HepG2 (cell line): ENCODE measurements at regions not wholly inside any gene's neighbourhood (a gene's known extent, or its start where the extent isn't known, plus 50 kb on each side); places are given as distances from the start of the nearest gene placed in this dataset.

ENCODE experiments used
- ATAC-seq: fragments of 200-7000 bp; cut with Tn5 transposase; 3 replicates; pipeline ENCODE4 v1.9.1; 2020; ENCODE audit warnings: mild to moderate bottlenecking, moderate library complexity
- BruUV-seq: library from RNA; stranded (reverse); fragments of 400-500 nt; replicated peaks from 2 replicates; lab custom pipeline; 2021; lab: Mats Ljungman, UMichigan
- CTCF ChIA-PET: fragments of 300-600 bp; formaldehyde crosslinking; extraction: SDS; loops from one replicate; lab custom pipeline; 2021; ENCODE audit warnings: low total read pairs, inconsistent platforms, low intra/inter-chr PET ratio; lab: Yijun Ruan, JAX
- POLR2A ChIA-PET: fragments of 350-600 bp; sonication (Branson Sonifier 250); formaldehyde crosslinking; loops from one replicate; lab custom pipeline; 2020; ENCODE audit warnings: antibody characterized with exemption, inconsistent platforms; lab: Yijun Ruan, JAX
- DNase-seq: peaks from one replicate; pipeline ENCODE4 v3.0.0-alpha.2; 2015; ENCODE audit warnings: low spot score
- FAIRE-seq: peaks from 3 replicates; lab custom pipeline; 2011; peaks lifted over from hg19 to GRCh38; lab: Jason Lieb, UNC
- H2AFZ ChIP-seq: one replicate; pipeline ENCODE4 v1.6.1; 2011; ENCODE audit warnings: low read length, inconsistent platforms
- H3K27ac ChIP-seq: fragments of 300-600 bp; 3 replicates; pipeline ENCODE4 v1.8.0; 2011; ENCODE audit warnings: mixed run types, mild to moderate bottlenecking, mixed read lengths, low read length, inconsistent platforms; ENCODE audit not compliant: insufficient read depth; ENCODE audit errors: extremely low read length
- H3K27me3 ChIP-seq, 2 experiments: fragments of 200-600 bp in 1 of 2; 2 replicates in 1 of 2; 3 replicates in 1 of 2; pipeline versions ENCODE4 v1.6.0 to v1.8.0; 2011; ENCODE audit warnings: low read length in 2 of 2, mild to moderate bottlenecking in 2 of 2, moderate library complexity in 2 of 2, inconsistent platforms in 1 of 2; ENCODE audit not compliant: insufficient read depth in 2 of 2, control insufficient read depth in 1 of 2
- H3K36me3 ChIP-seq, 2 experiments: fragments of 200-600 bp in 1 of 2; replicated peaks in 1 of 2; 2 replicates in 1 of 2; 3 replicates in 1 of 2; pipeline versions ENCODE4 v1.5.1 to v1.8.0; 2011; ENCODE audit warnings: low read length in 2 of 2, inconsistent platforms in 1 of 2; ENCODE audit not compliant: insufficient read depth in 2 of 2, control insufficient read depth in 1 of 2
- H3K4me1 ChIP-seq: 2 replicates; pipeline ENCODE4 v1.5.1; 2012; ENCODE audit warnings: low read length, inconsistent platforms; ENCODE audit not compliant: insufficient read depth
- H3K4me2 ChIP-seq: 2 replicates; pipeline ENCODE4 v1.6.0; 2011; ENCODE audit warnings: low read depth, low read length, inconsistent platforms
- H3K4me3 ChIP-seq, 3 experiments: fragments of 200-600 bp in 1 of 3; sonication (generic), shearing (Covaris generic) in 1 of 3; replicated peaks in 1 of 3; 2 replicates each; pipeline ENCODE4 v1.5.1; 2011 to 2016; ENCODE audit warnings: low read length in 3 of 3, inconsistent platforms in 2 of 3, low read depth in 2 of 3, mild to moderate bottlenecking in 2 of 3, control low read depth in 1 of 3, mixed read lengths in 1 of 3; ENCODE audit not compliant: insufficient read depth in 1 of 3
- H3K79me2 ChIP-seq: one replicate; pipeline ENCODE4 v1.6.1; 2011; ENCODE audit warnings: low read length, inconsistent platforms; ENCODE audit not compliant: insufficient read depth
- H3K9ac ChIP-seq: 2 replicates; pipeline ENCODE4 v1.6.0; 2011; ENCODE audit warnings: mild to moderate bottlenecking, low read depth, low read length, inconsistent platforms; ENCODE audit not compliant: insufficient read depth
- H3K9me3 ChIP-seq: 2 replicates; pipeline ENCODE4 v1.5.1; 2012; ENCODE audit warnings: mild to moderate bottlenecking, low read length
- H4K20me1 ChIP-seq: 2 replicates; pipeline ENCODE4 v1.6.0; 2011; ENCODE audit warnings: inconsistent platforms, mild to moderate bottlenecking, low read length, moderate library complexity; ENCODE audit not compliant: insufficient read depth
- NCOA2 ChIP-seq: sonication (generic); formaldehyde crosslinking; IDR thresholded peaks from 2 replicates; pipeline ENCODE4 v1.8.0; 2022; ENCODE audit warnings: inconsistent platforms
- SRSF9 ChIP-seq: fragments of 200-400 bp; formaldehyde crosslinking; IDR thresholded peaks from 2 replicates; pipeline ENCODE4 v1.6.1; 2018; ENCODE audit warnings: borderline replicate concordance, mild to moderate bottlenecking, low read depth, low read length; ENCODE audit not compliant: insufficient read depth, poor library complexity, severe bottlenecking
- ZBTB38 ChIP-seq: sonication (generic); formaldehyde crosslinking; IDR thresholded peaks from 2 replicates; pipeline ENCODE4 v1.5.1; 2020; ENCODE audit warnings: mild to moderate bottlenecking, missing genetic modification reagents
- ZNF230 ChIP-seq: sonication (generic); formaldehyde crosslinking; IDR thresholded peaks from 2 replicates; pipeline ENCODE4 v1.4.0; 2020; ENCODE audit warnings: mild to moderate bottlenecking, missing genetic modification reagents
- ZNF614 ChIP-seq: IDR thresholded peaks from 2 replicates; pipeline ENCODE4 v1.6.1; 2018; ENCODE audit warnings: missing biosample characterization, missing genetic modification reagents, inconsistent platforms, borderline replicate concordance
- ZNF766 ChIP-seq: sonication (generic); formaldehyde crosslinking; IDR thresholded peaks from 2 replicates; pipeline ENCODE4 v1.5.0; 2020; ENCODE audit warnings: missing genetic modification reagents, borderline replicate concordance
- WGBS: methylation state at CpG from one replicate; pipeline ENCODE4 v1.1.6; 2017; ENCODE audit warnings: low lambda C conversion rate; 5-methylcytosine and 5-hydroxymethylcytosine counted together
- in situ Hi-C: cut with HindIII; loops from 2 replicates; pipeline ENCODE4 v1.10.0; 2017; ENCODE audit warnings: low pct_unique_long_range_greater_than_20kb; ENCODE audit not compliant: extremely low pct_ligation_motif_present
- intact Hi-C: fragments of 100-400 bp; cut with micrococcal nuclease; formaldehyde crosslinking; loops from one replicate; pipeline ENCODE4 v1.10.0; 2022; ENCODE audit not compliant: unreplicated experiment
- TF ChIP-seq, protein P1 (sequence below): sonication (generic); formaldehyde crosslinking; IDR thresholded peaks from 2 replicates; pipeline ENCODE4 v1.8.1; 2022; ENCODE audit warnings: low read depth, mild to moderate bottlenecking, missing genetic modification reagents
- TF ChIP-seq, protein P2 (sequence below): sonication (generic); formaldehyde crosslinking; conservative IDR thresholded peaks from 2 replicates; pipeline ENCODE4 v1.8.1; 2023; ENCODE audit warnings: missing genetic modification reagents
- TF ChIP-seq, protein P3 (sequence below): sonication (generic); formaldehyde crosslinking; IDR thresholded peaks from 2 replicates; pipeline ENCODE4 v1.4.0; 2020; ENCODE audit warnings: missing genetic modification reagents
- TF ChIP-seq, protein P4 (sequence below): sonication (generic); formaldehyde crosslinking; IDR thresholded peaks from 2 replicates; pipeline ENCODE4 v1.8.0; 2022; ENCODE audit warnings: missing genetic modification reagents, mild to moderate bottlenecking, inconsistent platforms, borderline replicate concordance

DNA sequence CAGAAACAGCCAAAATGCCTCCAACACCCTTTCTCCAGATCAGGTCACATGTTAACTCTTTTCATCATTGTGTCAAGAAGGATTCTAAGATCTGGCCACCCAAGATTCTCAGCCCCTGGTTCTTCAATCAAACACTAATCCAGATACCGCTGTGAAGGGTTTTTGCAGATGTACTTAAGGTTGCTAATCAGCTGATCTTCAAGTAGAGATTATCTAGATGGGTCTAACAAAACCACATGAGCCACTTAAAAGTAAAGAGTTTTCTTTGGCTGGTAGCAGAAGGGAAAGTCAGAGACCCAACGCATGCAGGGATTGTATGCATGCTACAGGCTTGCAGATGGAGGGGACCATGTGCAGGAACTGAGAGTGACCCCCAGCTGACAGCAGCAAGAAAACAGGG is 267.9 kb downstream of the CDK5RAP2 start:
- Histone ChIP-seq H3K4me2 (no peak overlapping the region), H3K79me2 (no peaks in the 10 kb centered on the region), H3K27me3 (no peaks in the 10 kb centered on the region), H3K4me3 (no peak overlapping the region), H2AFZ (no peak overlapping the region), H4K20me1 (no peaks in the 10 kb centered on the region), H3K36me3 (no peaks in the 10 kb centered on the region), H3K4me1 (no peaks in the 10 kb centered on the region), H3K9me3 (peaks cover 10% of the 10 kb centered on the region), H3K9ac (no peak overlapping the region), H3K27ac (no peak overlapping the region)
- POLR2A ChIA-PET: no interaction called here
- CTCF ChIA-PET: no interaction called here
- no TSS peak for BruUV-seq
- in situ Hi-C loops (no loop called here), intact Hi-C loops (no loop called here)
- ATAC-seq (no peak), DNase-seq (no peak), FAIRE-seq (no peak)
- TF ChIP-seq SRSF9: no peak
- TF ChIP-seq, protein P1, sequence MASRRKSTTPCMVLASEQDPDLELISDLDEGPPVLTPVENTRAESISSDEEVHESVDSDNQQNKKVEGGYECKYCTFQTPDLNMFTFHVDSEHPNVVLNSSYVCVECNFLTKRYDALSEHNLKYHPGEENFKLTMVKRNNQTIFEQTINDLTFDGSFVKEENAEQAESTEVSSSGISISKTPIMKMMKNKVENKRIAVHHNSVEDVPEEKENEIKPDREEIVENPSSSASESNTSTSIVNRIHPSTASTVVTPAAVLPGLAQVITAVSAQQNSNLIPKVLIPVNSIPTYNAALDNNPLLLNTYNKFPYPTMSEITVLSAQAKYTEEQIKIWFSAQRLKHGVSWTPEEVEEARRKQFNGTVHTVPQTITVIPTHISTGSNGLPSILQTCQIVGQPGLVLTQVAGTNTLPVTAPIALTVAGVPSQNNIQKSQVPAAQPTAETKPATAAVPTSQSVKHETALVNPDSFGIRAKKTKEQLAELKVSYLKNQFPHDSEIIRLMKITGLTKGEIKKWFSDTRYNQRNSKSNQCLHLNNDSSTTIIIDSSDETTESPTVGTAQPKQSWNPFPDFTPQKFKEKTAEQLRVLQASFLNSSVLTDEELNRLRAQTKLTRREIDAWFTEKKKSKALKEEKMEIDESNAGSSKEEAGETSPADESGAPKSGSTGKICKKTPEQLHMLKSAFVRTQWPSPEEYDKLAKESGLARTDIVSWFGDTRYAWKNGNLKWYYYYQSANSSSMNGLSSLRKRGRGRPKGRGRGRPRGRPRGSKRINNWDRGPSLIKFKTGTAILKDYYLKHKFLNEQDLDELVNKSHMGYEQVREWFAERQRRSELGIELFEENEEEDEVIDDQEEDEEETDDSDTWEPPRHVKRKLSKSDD (CRISPR knock-in tag): no peak
- no peak for TF ChIP-seq NCOA2 (CRISPR knock-in tag)
- TF ChIP-seq, protein P2, sequence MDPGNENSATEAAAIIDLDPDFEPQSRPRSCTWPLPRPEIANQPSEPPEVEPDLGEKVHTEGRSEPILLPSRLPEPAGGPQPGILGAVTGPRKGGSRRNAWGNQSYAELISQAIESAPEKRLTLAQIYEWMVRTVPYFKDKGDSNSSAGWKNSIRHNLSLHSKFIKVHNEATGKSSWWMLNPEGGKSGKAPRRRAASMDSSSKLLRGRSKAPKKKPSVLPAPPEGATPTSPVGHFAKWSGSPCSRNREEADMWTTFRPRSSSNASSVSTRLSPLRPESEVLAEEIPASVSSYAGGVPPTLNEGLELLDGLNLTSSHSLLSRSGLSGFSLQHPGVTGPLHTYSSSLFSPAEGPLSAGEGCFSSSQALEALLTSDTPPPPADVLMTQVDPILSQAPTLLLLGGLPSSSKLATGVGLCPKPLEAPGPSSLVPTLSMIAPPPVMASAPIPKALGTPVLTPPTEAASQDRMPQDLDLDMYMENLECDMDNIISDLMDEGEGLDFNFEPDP (CRISPR knock-in tag): no peak
- TF ChIP-seq ZBTB38: no peak
- TF ChIP-seq, protein P3, sequence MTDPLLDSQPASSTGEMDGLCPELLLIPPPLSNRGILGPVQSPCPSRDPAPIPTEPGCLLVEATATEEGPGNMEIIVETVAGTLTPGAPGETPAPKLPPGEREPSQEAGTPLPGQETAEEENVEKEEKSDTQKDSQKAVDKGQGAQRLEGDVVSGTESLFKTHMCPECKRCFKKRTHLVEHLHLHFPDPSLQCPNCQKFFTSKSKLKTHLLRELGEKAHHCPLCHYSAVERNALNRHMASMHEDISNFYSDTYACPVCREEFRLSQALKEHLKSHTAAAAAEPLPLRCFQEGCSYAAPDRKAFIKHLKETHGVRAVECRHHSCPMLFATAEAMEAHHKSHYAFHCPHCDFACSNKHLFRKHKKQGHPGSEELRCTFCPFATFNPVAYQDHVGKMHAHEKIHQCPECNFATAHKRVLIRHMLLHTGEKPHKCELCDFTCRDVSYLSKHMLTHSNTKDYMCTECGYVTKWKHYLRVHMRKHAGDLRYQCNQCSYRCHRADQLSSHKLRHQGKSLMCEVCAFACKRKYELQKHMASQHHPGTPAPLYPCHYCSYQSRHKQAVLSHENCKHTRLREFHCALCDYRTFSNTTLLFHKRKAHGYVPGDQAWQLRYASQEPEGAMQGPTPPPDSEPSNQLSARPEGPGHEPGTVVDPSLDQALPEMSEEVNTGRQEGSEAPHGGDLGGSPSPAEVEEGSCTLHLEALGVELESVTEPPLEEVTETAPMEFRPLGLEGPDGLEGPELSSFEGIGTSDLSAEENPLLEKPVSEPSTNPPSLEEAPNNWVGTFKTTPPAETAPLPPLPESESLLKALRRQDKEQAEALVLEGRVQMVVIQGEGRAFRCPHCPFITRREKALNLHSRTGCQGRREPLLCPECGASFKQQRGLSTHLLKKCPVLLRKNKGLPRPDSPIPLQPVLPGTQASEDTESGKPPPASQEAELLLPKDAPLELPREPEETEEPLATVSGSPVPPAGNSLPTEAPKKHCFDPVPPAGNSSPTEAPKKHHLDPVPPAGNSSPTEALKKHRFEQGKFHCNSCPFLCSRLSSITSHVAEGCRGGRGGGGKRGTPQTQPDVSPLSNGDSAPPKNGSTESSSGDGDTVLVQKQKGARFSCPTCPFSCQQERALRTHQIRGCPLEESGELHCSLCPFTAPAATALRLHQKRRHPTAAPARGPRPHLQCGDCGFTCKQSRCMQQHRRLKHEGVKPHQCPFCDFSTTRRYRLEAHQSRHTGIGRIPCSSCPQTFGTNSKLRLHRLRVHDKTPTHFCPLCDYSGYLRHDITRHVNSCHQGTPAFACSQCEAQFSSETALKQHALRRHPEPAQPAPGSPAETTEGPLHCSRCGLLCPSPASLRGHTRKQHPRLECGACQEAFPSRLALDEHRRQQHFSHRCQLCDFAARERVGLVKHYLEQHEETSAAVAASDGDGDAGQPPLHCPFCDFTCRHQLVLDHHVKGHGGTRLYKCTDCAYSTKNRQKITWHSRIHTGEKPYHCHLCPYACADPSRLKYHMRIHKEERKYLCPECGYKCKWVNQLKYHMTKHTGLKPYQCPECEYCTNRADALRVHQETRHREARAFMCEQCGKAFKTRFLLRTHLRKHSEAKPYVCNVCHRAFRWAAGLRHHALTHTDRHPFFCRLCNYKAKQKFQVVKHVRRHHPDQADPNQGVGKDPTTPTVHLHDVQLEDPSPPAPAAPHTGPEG (CRISPR knock-in tag): no peak
- TF ChIP-seq, protein P4, sequence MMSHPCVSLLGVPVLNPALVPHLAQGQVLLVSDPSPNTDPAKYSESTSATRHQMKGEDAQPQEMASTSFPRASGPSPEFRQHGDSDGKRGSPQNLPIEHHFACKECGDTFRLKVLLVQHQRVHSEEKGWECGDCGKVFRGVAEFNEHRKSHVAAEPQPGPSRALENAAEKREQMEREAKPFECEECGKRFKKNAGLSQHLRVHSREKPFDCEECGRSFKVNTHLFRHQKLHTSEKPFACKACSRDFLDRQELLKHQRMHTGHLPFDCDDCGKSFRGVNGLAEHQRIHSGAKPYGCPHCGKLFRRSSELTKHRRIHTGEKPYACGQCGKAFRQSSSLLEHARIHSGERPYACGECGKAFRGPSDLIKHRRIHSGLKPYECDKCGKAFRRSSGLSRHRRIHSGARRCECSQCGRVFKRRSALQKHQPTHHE (CRISPR knock-in tag): no peak
- no peak for TF ChIP-seq ZNF614 (CRISPR knock-in tag)
- no peak for TF ChIP-seq ZNF230 (CRISPR knock-in tag)
- TF ChIP-seq ZNF766 (CRISPR knock-in tag): no peak
- 53% methylated on average over 2 of the region's 2 CpGs for WGBS
